GM12874 (cell line): ENCODE measurements at regions not wholly inside any gene's neighbourhood (a gene's known extent, or its start where the extent isn't known, plus 50 kb on each side); places are given as distances from the start of the nearest gene placed in this dataset.

Experiments used
- CTCF ChIP-seq: IDR thresholded peaks from 2 replicates; pipeline ENCODE4 v1.5.1; 2011; ENCODE audit warnings: low read depth, mild to moderate bottlenecking, control low read depth, low read length, moderate library complexity; ENCODE audit not compliant: insufficient read depth

- no peak for TF ChIP-seq CTCF
These were observed 194.8 kb downstream of the CHRDL1 start for GRCh38 chrX:110600745-110601310.

GRCh38 chrX:110614596-110614995 is 181.0 kb downstream of the CHRDL1 start:
- TF ChIP-seq CTCF = no peak
